ENCODE measurements at regions not wholly inside any gene's neighbourhood (a gene's known extent, or its start where the extent isn't known, plus 50 kb on each side); places are given as distances from the start of the nearest gene placed in this dataset.

GRCh38 chr13:81117416-81117815 lies 776.5 kb upstream of the SPRY2 start:
- intact Hi-C loops (cut with DNase I), result no loop called here
- DNase-seq (no peak), FAIRE-seq (no peak)

DNA sequence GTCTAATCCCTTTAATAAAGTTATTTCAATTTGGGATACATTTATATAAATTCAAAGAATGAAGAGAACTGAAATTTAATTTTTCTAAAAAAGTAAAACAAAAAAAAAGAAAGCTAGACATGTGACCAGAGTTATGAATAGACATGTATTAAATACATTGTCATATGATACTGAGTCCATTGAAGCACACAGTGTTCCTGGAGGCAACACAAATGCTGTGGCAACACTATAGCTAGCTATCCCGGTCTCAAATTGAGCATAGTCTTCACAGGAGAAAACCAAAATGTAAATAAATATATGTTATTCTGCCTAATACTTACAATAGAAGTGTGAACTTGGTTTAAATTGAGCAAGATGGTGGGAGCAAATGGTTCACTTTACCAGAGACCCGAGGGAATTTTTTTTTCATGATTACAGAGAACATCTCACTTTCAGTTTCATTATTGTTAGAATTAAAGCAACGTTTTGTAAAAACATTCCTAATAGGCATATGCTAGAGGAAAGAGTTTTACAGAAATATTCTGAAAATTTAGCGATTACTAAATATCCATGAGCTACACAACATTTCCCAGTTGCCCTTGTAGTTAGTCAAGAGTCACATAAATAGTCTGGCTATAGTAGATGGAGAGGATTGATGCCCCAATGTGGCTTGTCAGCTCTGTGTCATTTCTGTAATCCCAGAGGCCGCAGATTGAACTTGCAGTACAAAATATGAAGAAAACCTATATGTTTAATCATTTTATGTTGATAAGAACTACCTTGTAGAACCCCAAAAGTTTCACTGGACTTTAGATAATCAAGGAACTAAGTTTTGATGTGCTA lies 775.7 kb upstream of the SPRY2 start:
- TF ChIP-seq CTCF (IDR thresholded peaks at IDR 0.05; ENCODE audit: borderline replicate concordance, extremely low read depth, insufficient read depth), result no peak
- no peaks in the 10 kb centered on the region for H3K36me3 ChIP-seq (ENCODE audit: control insufficient read depth in 2 of 3, insufficient read depth in 3 of 3, low read length in 3 of 3)
- H3K9ac ChIP-seq (ENCODE audit: low read length in 3 of 3), result no peak overlapping the region
- no peaks in the 10 kb centered on the region for H3K9me3 ChIP-seq (ENCODE audit: control insufficient read depth in 2 of 3, insufficient read depth in 1 of 3, low read length in 3 of 3)
- no peaks in the 10 kb centered on the region for H3K4me1 ChIP-seq (ENCODE audit: control insufficient read depth in 2 of 3, insufficient read depth in 2 of 3, low read depth in 1 of 3, low read length in 3 of 3)
- H3K27me3 ChIP-seq (ENCODE audit: control insufficient read depth, insufficient read depth, low read length), result no peaks in the 10 kb centered on the region
- FAIRE-seq (no peak), DNase-seq (no peak)
- intact Hi-C loops (cut with DNase I), result no loop called here
- no peak overlapping the region for H3K4me3 ChIP-seq (ENCODE audit: low read length in 3 of 3)
- H3K27ac ChIP-seq (ENCODE audit: low read depth in 2 of 2, low read length in 2 of 2), result no peak overlapping the region

More at GRCh38 chr13:81117416-81117815, 776.5 kb upstream of the SPRY2 start:
- no peaks in the 10 kb centered on the region for H3K9me3 ChIP-seq (ENCODE audit: control insufficient read depth in 2 of 3, insufficient read depth in 1 of 3, low read length in 3 of 3)
- H3K36me3 ChIP-seq (ENCODE audit: control insufficient read depth in 2 of 3, insufficient read depth in 3 of 3, low read length in 3 of 3), result no peaks in the 10 kb centered on the region
- no peak overlapping the region for H3K9ac ChIP-seq (ENCODE audit: low read length in 3 of 3)
- no peaks in the 10 kb centered on the region for H3K27me3 ChIP-seq (ENCODE audit: control insufficient read depth, insufficient read depth, low read length)
- H3K27ac ChIP-seq (ENCODE audit: low read depth in 2 of 2, low read length in 2 of 2), result no peak overlapping the region
- H3K4me1 ChIP-seq (ENCODE audit: control insufficient read depth in 2 of 3, insufficient read depth in 2 of 3, low read depth in 1 of 3, low read length in 3 of 3), result no peaks in the 10 kb centered on the region
- H3K4me3 ChIP-seq (ENCODE audit: low read length in 3 of 3), result no peak overlapping the region
- TF ChIP-seq CTCF (IDR thresholded peaks at IDR 0.05; ENCODE audit: borderline replicate concordance, extremely low read depth, insufficient read depth), result no peak

- FAIRE-seq, result no peak
- TF ChIP-seq CTCF (IDR thresholded peaks at IDR 0.05; ENCODE audit: borderline replicate concordance, extremely low read depth, insufficient read depth), result no peak
- no peaks in the 10 kb centered on the region for H3K4me1 ChIP-seq (ENCODE audit: control insufficient read depth in 2 of 3, insufficient read depth in 2 of 3, low read depth in 1 of 3, low read length in 3 of 3)
- H3K27me3 ChIP-seq (ENCODE audit: control insufficient read depth, insufficient read depth, low read length), result no peaks in the 10 kb centered on the region
- H3K9me3 ChIP-seq (ENCODE audit: control insufficient read depth in 2 of 3, insufficient read depth in 1 of 3, low read length in 3 of 3), result no peaks in the 10 kb centered on the region
- DNase-seq, result no peak
- H3K36me3 ChIP-seq (ENCODE audit: control insufficient read depth in 2 of 3, insufficient read depth in 3 of 3, low read length in 3 of 3), result no peaks in the 10 kb centered on the region
- no peak overlapping the region for H3K4me3 ChIP-seq (ENCODE audit: low read length in 3 of 3)
- no peak overlapping the region for H3K27ac ChIP-seq (ENCODE audit: low read depth in 2 of 2, low read length in 2 of 2)
- no peak overlapping the region for H3K9ac ChIP-seq (ENCODE audit: low read length in 3 of 3)
- intact Hi-C loops (cut with DNase I), result no loop called here
Observed at GRCh38 chr13:81109026-81109425, 768.1 kb upstream of the SPRY2 start.
